Bone marrow (tissue), 2 donors: ENCODE measurements at regions not wholly inside any gene's neighbourhood (a gene's known extent, or its start where the extent isn't known, plus 50 kb on each side); places are given as distances from the start of the nearest gene placed in this dataset.
"Not testable (repeated sequence)": the region's sequence is repeated elsewhere in the genome, so short reads cannot be mapped to it uniquely, and the experiment has no call there.

Experiments
- DNase-seq, 2 donors: peaks; one replicate each; lab custom pipeline; 2025; lab: John Stamatoyannopoulos, UW

- DNase-seq, result no peak
Observed at GRCh38 chr4:38383646-38384121, 280.3 kb upstream of the KLF3 start.

GRCh38 chr4:38385093-38386004, 278.6 kb upstream of the KLF3 start:
- no peak for DNase-seq

- DNase-seq, result no peak
Observed at GRCh38 chr4:38386005-38386551, 277.9 kb upstream of the KLF3 start.

GRCh38 chr4:38386654-38387188, 277.3 kb upstream of the KLF3 start:
- DNase-seq, result no peak

GRCh38 chr4:38387348-38387747, 276.7 kb upstream of the KLF3 start:
- DNase-seq, result no peak

GRCh38 chr4:38387819-38388218, 276.2 kb upstream of the KLF3 start:
- DNase-seq, result no peak

- not testable (repeated sequence) for DNase-seq
Observed at GRCh38 chr4:38388907-38389306, 275.1 kb upstream of the KLF3 start.

GRCh38 chr4:38390969-38391545, 272.9 kb upstream of the KLF3 start:
- DNase-seq, result no peak

- DNase-seq, result no peak
Observed at GRCh38 chr4:38392223-38392855, 271.7 kb upstream of the KLF3 start.

- no peak for DNase-seq
Observed at GRCh38 chr4:38396091-38396490, 267.9 kb upstream of the KLF3 start.

GRCh38 chr4:38396845-38397547, 267.0 kb upstream of the KLF3 start:
- DNase-seq, result no peak

- no peak for DNase-seq
Observed at GRCh38 chr4:38400946-38401345, 263.1 kb upstream of the KLF3 start.

- no peak for DNase-seq
Observed at GRCh38 chr4:38406243-38406642, 257.8 kb upstream of the KLF3 start.

GRCh38 chr4:38409852-38410251, 254.1 kb upstream of the KLF3 start:
- no peak for DNase-seq

GRCh38 chr4:38411092-38411491, 252.9 kb upstream of the KLF3 start:
- no peak for DNase-seq

GRCh38 chr4:38411981-38412536, 251.9 kb upstream of the KLF3 start:
- no peak for DNase-seq

GRCh38 chr4:38413524-38414341, 250.3 kb upstream of the KLF3 start:
- no peak for DNase-seq

GRCh38 chr4:38414410-38414809, 249.6 kb upstream of the KLF3 start:
- no peak for DNase-seq

- DNase-seq, result no peak
Observed at GRCh38 chr4:38415682-38416081, 248.3 kb upstream of the KLF3 start.

GRCh38 chr4:38416450-38417014, 247.5 kb upstream of the KLF3 start:
- no peak for DNase-seq
